ENCODE measurements at regions not wholly inside any gene's neighbourhood (a gene's known extent, or its start where the extent isn't known, plus 50 kb on each side); places are given as distances from the start of the nearest gene placed in this dataset.

DNA sequence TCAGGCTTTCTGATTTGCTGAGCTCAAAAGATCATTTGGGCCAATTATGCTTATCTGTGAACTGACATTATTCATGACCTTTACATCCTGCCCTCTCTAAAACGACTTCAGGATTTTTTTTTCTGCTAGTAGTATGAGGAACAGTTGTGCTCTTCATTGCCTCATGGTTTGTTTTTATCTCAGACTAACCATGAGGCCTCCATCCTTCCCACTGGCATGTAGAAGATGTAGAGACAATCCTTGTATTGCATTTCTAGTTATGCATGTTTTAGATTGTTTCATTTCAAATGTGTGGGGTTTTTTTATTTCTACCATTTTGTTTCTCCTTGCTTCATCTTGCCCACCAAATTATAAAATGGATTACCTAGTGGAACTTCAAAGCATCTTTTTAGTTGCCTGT lies 82.8 kb upstream of the C1orf87 start:
- intact Hi-C loops (cut with DNase I) = no loop called here
- 42 to 53% (median 45%) methylated on average over 1 of the region's 1 CpG for WGBS, 3 donors

DNA sequence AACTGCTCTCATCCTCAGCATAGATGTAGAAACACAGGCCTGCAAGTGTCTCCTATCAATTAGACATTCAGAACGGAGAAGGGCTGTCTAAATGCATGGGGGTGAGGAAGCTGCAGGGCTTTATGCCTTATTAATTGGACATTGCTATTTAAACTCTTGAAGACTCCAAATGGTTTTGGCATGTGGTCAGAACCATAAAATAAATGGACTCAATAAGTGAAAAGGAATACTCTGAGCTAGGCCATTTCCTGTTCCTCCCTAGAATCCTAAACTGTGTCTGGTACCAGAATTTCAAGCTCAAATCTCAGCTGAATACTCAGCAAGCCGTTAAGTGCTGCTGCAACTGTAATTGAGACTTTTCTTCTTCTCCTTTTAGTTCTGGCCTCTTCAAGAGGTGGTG lies 80.4 kb upstream of the C1orf87 start:
- H3K36me3 ChIP-seq (ENCODE audit: insufficient read depth in 1 of 2, low read depth in 1 of 2) = no peaks in the 10 kb centered on the region
- TF ChIP-seq, protein P1, sequence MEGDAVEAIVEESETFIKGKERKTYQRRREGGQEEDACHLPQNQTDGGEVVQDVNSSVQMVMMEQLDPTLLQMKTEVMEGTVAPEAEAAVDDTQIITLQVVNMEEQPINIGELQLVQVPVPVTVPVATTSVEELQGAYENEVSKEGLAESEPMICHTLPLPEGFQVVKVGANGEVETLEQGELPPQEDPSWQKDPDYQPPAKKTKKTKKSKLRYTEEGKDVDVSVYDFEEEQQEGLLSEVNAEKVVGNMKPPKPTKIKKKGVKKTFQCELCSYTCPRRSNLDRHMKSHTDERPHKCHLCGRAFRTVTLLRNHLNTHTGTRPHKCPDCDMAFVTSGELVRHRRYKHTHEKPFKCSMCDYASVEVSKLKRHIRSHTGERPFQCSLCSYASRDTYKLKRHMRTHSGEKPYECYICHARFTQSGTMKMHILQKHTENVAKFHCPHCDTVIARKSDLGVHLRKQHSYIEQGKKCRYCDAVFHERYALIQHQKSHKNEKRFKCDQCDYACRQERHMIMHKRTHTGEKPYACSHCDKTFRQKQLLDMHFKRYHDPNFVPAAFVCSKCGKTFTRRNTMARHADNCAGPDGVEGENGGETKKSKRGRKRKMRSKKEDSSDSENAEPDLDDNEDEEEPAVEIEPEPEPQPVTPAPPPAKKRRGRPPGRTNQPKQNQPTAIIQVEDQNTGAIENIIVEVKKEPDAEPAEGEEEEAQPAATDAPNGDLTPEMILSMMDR (IDR thresholded peaks at IDR 0.05) = no peak
- peaks cover 9% of the 10 kb centered on the region for H3K4me1 ChIP-seq
- intact Hi-C loops (cut with DNase I) = no loop called here
- ATAC-seq = no peak
- no peak overlapping the region for H3K27ac ChIP-seq
- 63 to 80% (median 77%) methylated on average over 2 of the region's 2 CpGs for WGBS, 3 donors
- H3K27me3 ChIP-seq (ENCODE audit: insufficient read depth in 3 of 3, low read length in 2 of 3) = no peaks in the 10 kb centered on the region
- no peaks in the 10 kb centered on the region for H3K9me3 ChIP-seq
- DNase-seq = no peak
- no peak overlapping the region for H3K4me3 ChIP-seq

More for the DNA sequence above, 82.8 kb upstream of the C1orf87 start:
- DNase-seq = no peak
- TF ChIP-seq, protein P1 (IDR thresholded peaks at IDR 0.05) = no peak
- Histone ChIP-seq H3K27ac (no peak overlapping the region), H3K4me3 (no peak overlapping the region), H3K27me3 (ENCODE audit: insufficient read depth in 3 of 3, low read length in 2 of 3) (no peaks in the 10 kb centered on the region), H3K4me1 (peaks cover 1% of the 10 kb centered on the region), H3K36me3 (ENCODE audit: insufficient read depth in 1 of 2, low read depth in 1 of 2) (no peaks in the 10 kb centered on the region), H3K9me3 (no peaks in the 10 kb centered on the region)
- no peak for ATAC-seq

DNA sequence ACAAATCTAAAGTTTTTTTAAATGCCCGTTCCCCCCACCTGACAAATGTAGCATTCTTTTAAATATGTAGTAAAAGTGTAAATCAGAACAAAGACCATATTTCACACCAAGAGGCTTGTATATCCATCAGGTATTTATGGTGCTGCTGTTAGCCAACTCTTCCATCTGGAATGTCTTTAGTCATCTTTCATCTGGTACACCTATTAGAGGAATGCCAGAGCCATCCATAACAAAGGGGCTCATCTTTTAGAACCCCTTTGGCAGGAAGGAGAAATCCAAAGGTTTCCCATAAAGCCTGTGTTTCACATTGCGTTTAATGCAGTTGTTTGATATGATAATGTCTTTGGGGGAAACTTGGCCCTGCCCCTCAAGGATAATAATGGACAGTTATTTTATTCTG lies 79.3 kb upstream of the C1orf87 start:
- ATAC-seq (no peak), DNase-seq (no peak)
- 90 to 93% (median 90%) methylated on average over 2 of the region's 2 CpGs for WGBS, 3 donors
- TF ChIP-seq, protein P1 (IDR thresholded peaks at IDR 0.05) = no peak
- intact Hi-C loops (cut with DNase I) = no loop called here
- Histone ChIP-seq H3K4me1 (peaks cover 12% of the 10 kb centered on the region), H3K27me3 (ENCODE audit: insufficient read depth in 3 of 3, low read length in 2 of 3) (no peaks in the 10 kb centered on the region), H3K36me3 (ENCODE audit: insufficient read depth in 1 of 2, low read depth in 1 of 2) (no peaks in the 10 kb centered on the region), H3K27ac (no peak overlapping the region), H3K9me3 (no peaks in the 10 kb centered on the region), H3K4me3 (no peak overlapping the region)

DNA sequence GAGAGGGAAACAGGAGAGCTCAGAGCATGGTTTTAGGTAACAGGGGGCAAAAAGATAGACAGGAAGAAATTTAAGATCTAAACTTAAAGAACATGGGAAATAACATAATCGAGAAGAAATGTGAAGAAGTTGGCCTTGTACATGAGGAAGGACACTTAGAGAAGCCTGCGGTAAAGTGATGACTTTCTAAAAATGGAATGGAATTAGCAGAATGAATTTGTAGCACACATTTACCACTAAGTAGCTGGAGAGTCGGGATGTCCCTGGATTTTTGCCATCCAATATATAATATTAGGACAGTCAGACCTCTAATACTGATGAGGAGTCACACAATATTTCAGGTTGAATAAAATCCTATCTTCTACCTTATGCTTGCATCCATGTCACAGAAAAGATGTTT lies 77.7 kb upstream of the C1orf87 start:
- intact Hi-C loops (cut with DNase I) = no loop called here
- Histone ChIP-seq H3K4me3 (no peak overlapping the region), H3K27ac (no peak overlapping the region), H3K9me3 (no peaks in the 10 kb centered on the region), H3K4me1 (peaks cover 12% of the 10 kb centered on the region), H3K27me3 (ENCODE audit: insufficient read depth in 3 of 3, low read length in 2 of 3) (no peaks in the 10 kb centered on the region), H3K36me3 (ENCODE audit: insufficient read depth in 1 of 2, low read depth in 1 of 2) (no peaks in the 10 kb centered on the region)
- TF ChIP-seq, protein P1 (IDR thresholded peaks at IDR 0.05) = no peak
- ATAC-seq = no peak
- 20 to 37% (median 29%) methylated on average over 3 of the region's 3 CpGs for WGBS, 3 donors
- no peak for DNase-seq

DNA sequence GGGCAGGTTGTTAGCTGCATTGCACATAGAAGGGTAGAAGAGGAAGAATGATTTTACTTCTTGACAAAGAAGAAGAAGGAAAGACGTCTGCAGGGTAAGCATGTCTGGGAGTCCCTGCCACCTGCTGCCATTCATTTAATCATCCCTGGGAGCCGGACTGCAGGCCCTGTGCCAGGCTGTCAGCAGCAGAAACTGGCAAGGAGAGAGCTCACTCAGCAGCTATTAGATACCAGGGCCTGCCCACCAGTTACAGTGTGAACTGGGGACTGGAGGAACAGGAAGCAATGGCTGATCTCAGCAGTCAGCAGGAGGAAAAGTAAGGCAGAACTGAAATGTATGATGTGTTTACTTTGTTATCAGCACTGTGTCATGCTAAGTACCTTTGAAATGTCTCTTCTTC lies 75.7 kb upstream of the C1orf87 start:
- TF ChIP-seq, protein P1 (IDR thresholded peaks at IDR 0.05) = no peak
- ATAC-seq = peak; percentile 92 to 100 (median 96)
- H3K27ac ChIP-seq = no peak overlapping the region

More for the DNA sequence above, 75.7 kb upstream of the C1orf87 start:
- intact Hi-C loops (cut with DNase I) = no loop called here
- Histone ChIP-seq H3K4me1 (peaks cover 12% of the 10 kb centered on the region), H3K27me3 (ENCODE audit: insufficient read depth in 3 of 3, low read length in 2 of 3) (no peaks in the 10 kb centered on the region), H3K36me3 (ENCODE audit: insufficient read depth in 1 of 2, low read depth in 1 of 2) (no peaks in the 10 kb centered on the region), H3K9me3 (no peaks in the 10 kb centered on the region), H3K4me3 (no peak overlapping the region)
- WGBS, 3 donors = 15 to 26% (median 22%) methylated on average over 2 of the region's 2 CpGs
- DNase-seq = peak; percentile 61 to 84

Data from psoas muscle (tissue), 7 donors.